H1 (cell line): ENCODE measurements at regions not wholly inside any gene's neighbourhood (a gene's known extent, or its start where the extent isn't known, plus 50 kb on each side); places are given as distances from the start of the nearest gene placed in this dataset. TPM values are rescaled to one million over a fixed set of nuclear protein-coding genes. Genes with fewer than 3 reads are reported as not detected.

Experiments
- HDAC2 ChIP-seq, 2 experiments: fragments of 300-600 bp in 1 of 2; sonication (generic) in 1 of 2; IDR thresholded peaks; 2 replicates each; pipeline ENCODE4 v1.6.1; 2011 to 2012; ENCODE audit warnings: low read depth in 2 of 2, low read length in 2 of 2, mild to moderate bottlenecking in 2 of 2, moderate library complexity in 2 of 2, borderline replicate concordance in 1 of 2, inconsistent platforms in 1 of 2
- MAFK ChIP-seq: IDR thresholded peaks from 2 replicates; pipeline ENCODE4 v1.6.1; 2012; ENCODE audit warnings: low read depth, mild to moderate bottlenecking, improper control_type of control experiment, low read length
- small RNA-seq: library from polyadenylated mRNA; stranded (forward); fragments of <200 nt; extraction: miRNeasy Mini kit (QIAGEN cat#:217004); gene quantifications from one replicate; pipeline ENCODE3, GENCODE V24; 2013; ENCODE audit not compliant: insufficient read depth

GRCh38 chr3:192082730-192083660, 622.0 kb downstream of the PYDC2 start (continued):
- TF ChIP-seq MAFK: no peak
- no peak for TF ChIP-seq HDAC2 (IDR thresholded peaks at IDR 0.05; ENCODE audit: borderline replicate concordance in 1 of 2, low read depth in 2 of 2, low read length in 2 of 2)

Small RNA genes in the stretch of these regions (small RNA-seq; reads per million reads assigned to genes)
- not detected for gene RF00019
